ENCODE measurements at regions not wholly inside any gene's neighbourhood (a gene's known extent, or its start where the extent isn't known, plus 50 kb on each side); places are given as distances from the start of the nearest gene placed in this dataset.

- Histone ChIP-seq H3K4me3 (no peak overlapping the region), H3K27me3 (no peaks in the 10 kb centered on the region), H3K36me3 (no peaks in the 10 kb centered on the region), H3K9me3 (no peaks in the 10 kb centered on the region), H3K4me1 (peaks cover 0 to 14% (median 5%) of the 10 kb centered on the region in 4 donors), H3K27ac (no peak overlapping the region)
- 92 to 99% methylated on average over 4 of the region's 4 CpGs for WGBS, 2 donors
- DNase-seq (no peak), ATAC-seq (ENCODE audit: low FRiP score in 2 of 2) (no peak)
- TF ChIP-seq POLR2AphosphoS5 (IDR thresholded peaks at IDR 0.05) (no peak), CTCF (IDR thresholded peaks at IDR 0.05) (no peak), EP300 (IDR thresholded peaks at IDR 0.05) (no peak), POLR2A (IDR thresholded peaks at IDR 0.05) (no peak)
Observed at GRCh38 chr5:38643616-38644015, 87.2 kb upstream of the LIFR start.

GRCh38 chr5:38645508-38645907, 89.1 kb upstream of the LIFR start:
- DNase-seq (no peak), ATAC-seq (ENCODE audit: low FRiP score in 2 of 2) (no peak)
- no peaks in the 10 kb centered on the region for H3K36me3 ChIP-seq
- no peaks in the 10 kb centered on the region for H3K27me3 ChIP-seq
- H3K27ac ChIP-seq: no peak overlapping the region
- H3K9me3 ChIP-seq: no peaks in the 10 kb centered on the region
- TF ChIP-seq POLR2AphosphoS5 (IDR thresholded peaks at IDR 0.05) (no peak), POLR2A (IDR thresholded peaks at IDR 0.05) (no peak), EP300 (IDR thresholded peaks at IDR 0.05) (no peak), CTCF (IDR thresholded peaks at IDR 0.05) (no peak)
- no peak overlapping the region for H3K4me3 ChIP-seq
- peaks cover 0 to 4% (median 0%) of the 10 kb centered on the region in 4 donors for H3K4me1 ChIP-seq

GRCh38 chr5:38648703-38649291, 92.4 kb upstream of the LIFR start:
- Histone ChIP-seq H3K4me3 (no peak overlapping the region), H3K4me1 (no peaks in the 10 kb centered on the region), H3K9me3 (no peaks in the 10 kb centered on the region), H3K27ac (no peak overlapping the region), H3K36me3 (no peaks in the 10 kb centered on the region), H3K27me3 (no peaks in the 10 kb centered on the region)
- DNase-seq (no peak), ATAC-seq (ENCODE audit: low FRiP score in 2 of 2) (no peak)
- 75 to 92% methylated on average over 3 of the region's 3 CpGs for WGBS, 2 donors
- no peak for TF ChIP-seq EP300 (IDR thresholded peaks at IDR 0.05)
- no peak for TF ChIP-seq POLR2A (IDR thresholded peaks at IDR 0.05)
- TF ChIP-seq CTCF (IDR thresholded peaks at IDR 0.05): no peak
- TF ChIP-seq POLR2AphosphoS5 (IDR thresholded peaks at IDR 0.05): no peak

- DNase-seq (no peak), ATAC-seq (ENCODE audit: low FRiP score in 2 of 2) (no peak)
- WGBS, 2 donors: 19 to 20% methylated on average over 7 of the region's 7 CpGs
- Histone ChIP-seq H3K9me3 (no peaks in the 10 kb centered on the region), H3K27ac (peak overlapping the region in 1 of 4 donors; percentile 5), H3K4me3 (peak overlapping the region in 2 of 4 donors; percentile 13 to 27), H3K36me3 (no peaks in the 10 kb centered on the region), H3K4me1 (no peaks in the 10 kb centered on the region), H3K27me3 (no peaks in the 10 kb centered on the region)
- TF ChIP-seq CTCF (IDR thresholded peaks at IDR 0.05) (no peak), EP300 (IDR thresholded peaks at IDR 0.05) (no peak), POLR2A (IDR thresholded peaks at IDR 0.05) (no peak), POLR2AphosphoS5 (IDR thresholded peaks at IDR 0.05) (no peak)
Observed at GRCh38 chr5:38650540-38650939, 94.1 kb upstream of the LIFR start.

- Histone ChIP-seq H3K27ac (peak overlapping the region in 1 of 4 donors; percentile 5), H3K4me1 (no peaks in the 10 kb centered on the region), H3K27me3 (no peaks in the 10 kb centered on the region), H3K4me3 (peak overlapping the region in 2 of 4 donors; percentile 13 to 27), H3K9me3 (no peaks in the 10 kb centered on the region), H3K36me3 (no peaks in the 10 kb centered on the region)
- no peak for TF ChIP-seq POLR2AphosphoS5 (IDR thresholded peaks at IDR 0.05)
- TF ChIP-seq POLR2A (IDR thresholded peaks at IDR 0.05): no peak
- no peak for TF ChIP-seq CTCF (IDR thresholded peaks at IDR 0.05)
- TF ChIP-seq EP300 (IDR thresholded peaks at IDR 0.05): no peak
- WGBS, 2 donors: 19 to 30% methylated on average over 8 of the region's 8 CpGs
- DNase-seq (no peak), ATAC-seq (ENCODE audit: low FRiP score in 2 of 2) (no peak)
Observed at GRCh38 chr5:38650946-38651345, 94.5 kb upstream of the LIFR start.

All from upper lobe of left lung (tissue), 6 donors.